Rectal smooth muscle tissue (tissue), 1 donor: ENCODE measurements at regions not wholly inside any gene's neighbourhood (a gene's known extent, or its start where the extent isn't known, plus 50 kb on each side); places are given as distances from the start of the nearest gene placed in this dataset.

ENCODE experiments used
- H3K27ac ChIP-seq: one replicate; pipeline ENCODE4 v1.7.0; 2013; ENCODE audit warnings: low read depth, low read length, inconsistent platforms
- H3K27me3 ChIP-seq: one replicate; pipeline ENCODE4 v1.7.0; 2013; ENCODE audit warnings: low read length; ENCODE audit not compliant: control insufficient read depth, insufficient read depth
- H3K36me3 ChIP-seq: one replicate; pipeline ENCODE4 v1.7.0; 2013; ENCODE audit warnings: low read length; ENCODE audit not compliant: control insufficient read depth, insufficient read depth
- H3K4me1 ChIP-seq: one replicate; pipeline ENCODE4 v1.7.0; 2013; ENCODE audit warnings: low read length; ENCODE audit not compliant: control insufficient read depth, insufficient read depth
- H3K4me3 ChIP-seq: one replicate; pipeline ENCODE4 v1.7.0; 2013; ENCODE audit warnings: low read length
- H3K9ac ChIP-seq: one replicate; pipeline ENCODE4 v1.7.0; 2013; ENCODE audit warnings: low read length

DNA sequence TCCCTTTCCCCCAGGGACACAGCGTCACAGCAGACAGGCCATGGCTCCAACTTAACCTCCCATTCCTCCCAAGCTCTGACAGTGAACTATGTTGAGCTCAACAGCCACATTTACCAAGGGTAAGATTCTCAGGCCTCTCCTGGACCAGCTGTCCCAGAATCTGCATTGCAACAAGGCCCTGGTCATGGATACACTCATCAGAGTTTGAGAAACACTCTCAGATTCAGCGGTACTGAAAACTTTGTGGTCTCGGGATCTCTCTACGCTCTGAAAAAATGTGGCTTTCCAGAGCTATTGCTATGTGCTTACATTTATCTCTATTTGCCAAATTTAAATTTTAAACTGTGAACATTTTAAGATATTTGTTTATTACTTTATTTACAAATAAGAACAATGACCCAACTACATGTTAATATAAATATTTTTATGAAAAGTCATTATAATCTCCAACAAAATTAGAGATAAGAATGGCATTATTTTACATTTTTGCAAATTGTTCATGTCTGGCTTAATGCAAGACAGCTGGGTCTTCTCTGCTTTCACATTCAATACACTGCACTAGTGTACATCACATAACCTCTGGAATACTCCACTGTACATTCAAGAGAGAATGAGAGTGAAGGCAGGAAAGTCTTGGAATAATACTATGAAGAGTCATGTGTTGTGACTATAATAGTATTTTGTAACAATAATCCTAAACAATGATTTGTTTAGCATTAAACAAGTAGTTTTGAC, 190.9 kb upstream of the PITRM1 start:
- Histone ChIP-seq H3K27me3 (no peaks in the 10 kb centered on the region), H3K4me1 (no peaks in the 10 kb centered on the region), H3K4me3 (no peak overlapping the region), H3K36me3 (no peaks in the 10 kb centered on the region), H3K9ac (no peak overlapping the region), H3K27ac (no peak overlapping the region)

GRCh38 chr10:3362394-3362793, 189.8 kb upstream of the PITRM1 start:
- Histone ChIP-seq H3K27me3 (no peaks in the 10 kb centered on the region), H3K4me3 (no peak overlapping the region), H3K9ac (no peak overlapping the region), H3K36me3 (no peaks in the 10 kb centered on the region), H3K4me1 (no peaks in the 10 kb centered on the region), H3K27ac (no peak overlapping the region)

DNA sequence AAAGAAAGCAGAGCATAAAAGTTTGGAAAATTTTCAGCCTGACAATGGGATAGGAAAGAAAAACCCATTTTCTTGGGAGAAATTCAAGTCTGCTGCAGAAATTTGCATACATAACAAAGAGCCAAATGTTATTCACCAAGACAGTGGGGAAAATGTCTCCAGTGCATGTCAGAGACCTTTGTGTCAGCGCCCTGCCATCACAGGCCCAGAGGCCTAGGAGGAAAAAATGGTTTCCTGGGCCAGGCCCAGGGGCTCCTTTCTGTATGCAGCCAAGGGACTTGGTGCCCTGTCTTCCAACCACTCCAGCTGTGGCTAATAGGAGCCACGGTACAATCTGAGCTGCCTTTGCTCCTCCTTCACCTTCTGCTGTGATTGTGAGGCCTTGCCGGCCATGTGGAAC, 189.1 kb upstream of the PITRM1 start:
- Histone ChIP-seq H3K36me3 (no peaks in the 10 kb centered on the region), H3K27me3 (no peaks in the 10 kb centered on the region), H3K4me3 (no peak overlapping the region), H3K4me1 (no peaks in the 10 kb centered on the region), H3K9ac (no peak overlapping the region), H3K27ac (no peak overlapping the region)

DNA sequence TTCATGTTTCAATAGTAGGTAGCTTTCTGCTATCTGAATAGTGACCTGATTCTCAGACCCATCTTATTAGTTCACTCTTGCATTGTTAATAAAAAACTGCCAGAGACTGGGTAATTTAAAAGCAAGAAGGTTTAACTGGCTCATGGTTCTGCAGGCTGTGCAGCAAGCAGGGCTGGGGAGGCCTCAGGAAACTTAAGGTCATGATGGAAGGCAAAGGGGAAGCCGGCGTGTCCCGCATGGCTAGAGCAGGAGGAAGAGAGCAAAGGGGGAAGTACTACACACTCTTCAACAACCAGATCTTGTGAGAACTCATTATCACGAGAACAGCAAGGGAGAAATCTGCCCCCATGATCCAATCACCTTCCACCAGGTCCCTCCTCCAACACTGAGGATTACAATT, 185.2 kb upstream of the PITRM1 start:
- Histone ChIP-seq H3K27me3 (no peaks in the 10 kb centered on the region), H3K4me3 (no peak overlapping the region), H3K36me3 (no peaks in the 10 kb centered on the region), H3K9ac (no peak overlapping the region), H3K4me1 (peaks cover 10% of the 10 kb centered on the region), H3K27ac (no peak overlapping the region)

DNA sequence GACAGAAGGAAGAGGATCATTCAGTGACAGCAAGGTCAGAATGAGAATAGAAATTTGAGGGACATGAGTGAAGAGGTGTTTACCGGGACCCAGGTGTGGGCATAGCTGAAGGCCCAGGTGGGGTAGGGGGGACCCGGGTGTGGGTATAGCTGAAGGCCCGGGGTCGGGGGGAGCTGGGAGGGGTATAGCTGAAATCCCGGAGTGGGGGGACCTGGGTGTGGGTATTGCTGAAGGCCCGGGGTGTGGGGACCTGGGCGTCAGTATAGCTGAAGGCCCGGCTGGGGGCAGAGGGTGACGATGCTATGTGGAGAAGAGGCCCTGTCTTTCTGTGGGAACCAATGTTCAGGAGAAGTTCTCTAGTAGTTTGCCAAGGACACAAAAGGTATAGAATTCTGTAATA, 183.0 kb upstream of the PITRM1 start:
- no peak overlapping the region for H3K4me3 ChIP-seq
- H3K36me3 ChIP-seq = no peaks in the 10 kb centered on the region
- no peak overlapping the region for H3K27ac ChIP-seq
- H3K4me1 ChIP-seq = peaks cover 10% of the 10 kb centered on the region
- H3K27me3 ChIP-seq = no peaks in the 10 kb centered on the region
- H3K9ac ChIP-seq = no peak overlapping the region

GRCh38 chr10:3354174-3354900, 181.8 kb upstream of the PITRM1 start:
- Histone ChIP-seq H3K27me3 (no peaks in the 10 kb centered on the region), H3K4me3 (no peak overlapping the region), H3K27ac (no peak overlapping the region), H3K4me1 (peaks cover 10% of the 10 kb centered on the region), H3K36me3 (no peaks in the 10 kb centered on the region), H3K9ac (no peak overlapping the region)

DNA sequence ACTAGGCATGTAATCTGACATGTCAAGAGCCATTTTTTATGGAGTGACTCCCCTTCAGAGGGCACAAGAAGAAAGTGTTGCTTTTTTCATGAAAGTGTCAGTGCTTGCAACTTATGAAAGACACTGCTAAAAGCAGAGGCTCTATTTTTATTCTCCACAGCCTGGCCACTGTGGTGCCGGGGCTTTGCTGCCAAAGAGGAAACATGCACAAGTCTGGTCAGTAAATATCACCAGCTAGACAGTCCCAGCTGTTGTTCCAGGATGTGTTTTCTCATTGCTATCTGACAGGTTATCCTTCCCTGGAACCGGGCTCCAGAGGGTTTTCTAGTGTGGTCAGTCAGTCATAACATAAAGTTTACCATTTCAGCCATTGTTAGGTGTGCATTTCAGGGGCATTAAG, 180.7 kb upstream of the PITRM1 start:
- Histone ChIP-seq H3K27ac (no peak overlapping the region), H3K9ac (no peak overlapping the region)

GRCh38 chr10:3350617-3351258, 178.2 kb upstream of the PITRM1 start:
- Histone ChIP-seq H3K9ac (no peak overlapping the region), H3K27ac (no peak overlapping the region), H3K4me1 (peaks cover 10% of the 10 kb centered on the region), H3K27me3 (peaks cover 3% of the 10 kb centered on the region), H3K4me3 (no peak overlapping the region), H3K36me3 (no peaks in the 10 kb centered on the region)

More for the DNA sequence above, 180.7 kb upstream of the PITRM1 start:
- H3K4me3 ChIP-seq = no peak overlapping the region
- no peaks in the 10 kb centered on the region for H3K36me3 ChIP-seq
- peaks cover 3% of the 10 kb centered on the region for H3K27me3 ChIP-seq
- peaks cover 10% of the 10 kb centered on the region for H3K4me1 ChIP-seq

DNA sequence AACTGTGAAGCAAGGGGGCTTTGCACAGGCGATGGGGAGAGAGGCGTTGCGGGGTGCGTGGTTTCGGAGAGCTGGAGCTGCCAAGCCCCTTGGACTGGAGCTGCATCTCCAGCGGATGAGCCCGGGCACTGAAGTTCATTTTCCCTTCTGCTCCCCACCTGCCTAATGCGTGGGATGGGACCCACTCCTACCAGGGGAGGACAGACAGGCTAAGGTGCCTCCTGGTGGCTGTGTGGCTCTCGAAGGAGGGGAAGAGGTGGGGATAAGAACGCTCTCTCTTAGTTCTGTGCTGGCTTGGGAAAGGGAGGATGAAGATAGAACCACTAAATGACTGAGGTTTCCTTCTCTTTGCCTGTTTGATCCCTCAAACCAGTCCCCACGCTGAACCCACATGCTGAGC, 177.6 kb upstream of the PITRM1 start:
- H3K4me3 ChIP-seq = no peak overlapping the region

GRCh38 chr10:3348564-3348963, 176.0 kb upstream of the PITRM1 start:
- Histone ChIP-seq H3K27ac (no peak overlapping the region), H3K36me3 (no peaks in the 10 kb centered on the region), H3K9ac (no peak overlapping the region), H3K4me3 (no peak overlapping the region), H3K27me3 (peaks cover 3% of the 10 kb centered on the region), H3K4me1 (peaks cover 6% of the 10 kb centered on the region)

More for the DNA sequence above, 177.6 kb upstream of the PITRM1 start:
- H3K9ac ChIP-seq = no peak overlapping the region
- peaks cover 3% of the 10 kb centered on the region for H3K27me3 ChIP-seq
- peaks cover 10% of the 10 kb centered on the region for H3K4me1 ChIP-seq
- no peaks in the 10 kb centered on the region for H3K36me3 ChIP-seq
- no peak overlapping the region for H3K27ac ChIP-seq

DNA sequence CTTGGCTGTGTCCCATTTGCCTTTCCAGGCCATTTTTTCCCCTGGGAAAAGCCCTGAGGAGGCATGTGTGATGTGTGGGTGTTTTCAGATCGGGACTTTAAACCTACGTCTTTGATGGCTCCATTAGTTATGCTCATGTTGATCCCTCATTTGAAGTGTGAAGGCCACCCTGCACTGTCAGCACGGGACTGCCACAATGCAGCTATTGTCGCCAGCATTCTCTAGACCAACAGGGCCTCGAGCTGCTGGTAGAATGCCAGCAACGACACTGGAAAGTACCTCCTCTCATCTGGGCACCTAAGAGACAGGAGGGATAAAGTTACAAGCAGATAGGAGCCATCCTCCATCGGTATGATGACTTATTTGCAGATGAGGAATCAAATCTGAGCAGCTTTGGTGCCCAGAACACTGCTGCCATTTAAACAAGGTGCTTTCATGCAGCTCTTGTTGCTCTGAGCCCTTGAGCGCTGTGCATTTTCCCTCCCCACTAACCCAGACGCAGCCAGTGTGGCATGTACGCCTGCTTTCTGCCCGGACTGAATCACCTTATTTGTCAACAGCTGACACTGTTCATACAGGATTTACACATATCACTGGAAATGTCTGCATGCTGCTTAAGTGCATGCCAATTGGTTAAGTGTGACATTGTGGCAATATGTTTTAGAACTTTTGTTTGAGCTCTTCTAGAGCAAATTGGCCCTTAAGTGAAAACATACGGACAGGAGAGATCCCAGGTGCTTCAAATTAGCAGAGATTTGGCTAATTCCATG, 175.0 kb upstream of the PITRM1 start:
- Histone ChIP-seq H3K27ac (no peak overlapping the region), H3K4me3 (no peak overlapping the region), H3K27me3 (peaks cover 3% of the 10 kb centered on the region), H3K36me3 (no peaks in the 10 kb centered on the region), H3K4me1 (no peaks in the 10 kb centered on the region), H3K9ac (no peak overlapping the region)

GRCh38 chr10:3346851-3347250, 174.3 kb upstream of the PITRM1 start:
- Histone ChIP-seq H3K27ac (no peak overlapping the region), H3K4me1 (no peaks in the 10 kb centered on the region), H3K4me3 (no peak overlapping the region)

More at GRCh38 chr10:3346851-3347250, 174.3 kb upstream of the PITRM1 start:
- H3K36me3 ChIP-seq = no peaks in the 10 kb centered on the region
- H3K27me3 ChIP-seq = peaks cover 3% of the 10 kb centered on the region
- no peak overlapping the region for H3K9ac ChIP-seq
